ENCODE measurements at regions not wholly inside any gene's neighbourhood (a gene's known extent, or its start where the extent isn't known, plus 50 kb on each side); places are given as distances from the start of the nearest gene placed in this dataset.

DNA sequence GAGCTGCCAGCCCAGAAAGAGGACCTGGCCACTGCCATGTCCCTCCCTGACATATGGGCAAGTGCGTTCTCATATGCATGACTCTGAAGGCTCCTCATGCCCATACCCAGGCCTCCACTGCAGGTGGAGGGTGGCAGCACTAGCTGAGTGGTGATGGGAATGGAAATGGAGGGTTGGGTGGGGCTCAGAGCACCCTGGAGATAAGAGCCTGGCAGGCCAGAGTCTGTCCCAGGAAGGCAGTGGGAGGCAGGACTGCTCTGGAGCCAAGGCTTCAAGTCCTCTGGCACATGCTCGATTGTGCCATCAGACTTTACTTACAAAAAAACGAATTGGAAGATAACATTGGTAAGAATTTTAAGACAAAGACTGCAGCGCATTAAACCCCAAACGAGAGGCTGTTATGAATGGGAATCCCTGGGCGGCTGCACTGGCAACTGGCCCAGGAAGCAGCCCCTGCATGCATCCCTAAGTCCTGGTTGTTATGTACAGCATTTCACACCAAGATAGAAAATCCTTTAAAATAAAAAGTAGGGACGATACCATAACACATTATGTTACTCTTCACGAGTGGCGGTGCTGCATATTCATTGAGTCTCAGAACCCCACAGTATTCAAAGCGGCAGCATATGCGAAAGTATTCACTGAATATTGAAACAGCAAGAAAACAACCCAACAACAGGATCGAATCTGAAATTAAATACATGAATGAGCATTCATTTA is 81.7 kb upstream of the FAM98A start:
- no peak for TF ChIP-seq NFIC (IDR thresholded peaks at IDR 0.05; ENCODE audit: borderline replicate concordance)
- TF ChIP-seq POLR2AphosphoS5 (IDR thresholded peaks at IDR 0.05; ENCODE audit: low read depth, low read length) = no peak
- TF ChIP-seq, protein P1, sequence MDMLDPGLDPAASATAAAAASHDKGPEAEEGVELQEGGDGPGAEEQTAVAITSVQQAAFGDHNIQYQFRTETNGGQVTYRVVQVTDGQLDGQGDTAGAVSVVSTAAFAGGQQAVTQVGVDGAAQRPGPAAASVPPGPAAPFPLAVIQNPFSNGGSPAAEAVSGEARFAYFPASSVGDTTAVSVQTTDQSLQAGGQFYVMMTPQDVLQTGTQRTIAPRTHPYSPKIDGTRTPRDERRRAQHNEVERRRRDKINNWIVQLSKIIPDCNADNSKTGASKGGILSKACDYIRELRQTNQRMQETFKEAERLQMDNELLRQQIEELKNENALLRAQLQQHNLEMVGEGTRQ (IDR thresholded peaks at IDR 0.05; ENCODE audit: borderline replicate concordance, low read depth, low read length) = no peak
- no peak for TF ChIP-seq GATA2 (CRISPR knock-in tag; IDR thresholded peaks at IDR 0.05)
- TF ChIP-seq, protein P2, sequence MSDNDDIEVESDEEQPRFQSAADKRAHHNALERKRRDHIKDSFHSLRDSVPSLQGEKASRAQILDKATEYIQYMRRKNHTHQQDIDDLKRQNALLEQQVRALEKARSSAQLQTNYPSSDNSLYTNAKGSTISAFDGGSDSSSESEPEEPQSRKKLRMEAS (IDR thresholded peaks at IDR 0.05; ENCODE audit: low read depth) = no peak
- TF ChIP-seq, protein P3, sequence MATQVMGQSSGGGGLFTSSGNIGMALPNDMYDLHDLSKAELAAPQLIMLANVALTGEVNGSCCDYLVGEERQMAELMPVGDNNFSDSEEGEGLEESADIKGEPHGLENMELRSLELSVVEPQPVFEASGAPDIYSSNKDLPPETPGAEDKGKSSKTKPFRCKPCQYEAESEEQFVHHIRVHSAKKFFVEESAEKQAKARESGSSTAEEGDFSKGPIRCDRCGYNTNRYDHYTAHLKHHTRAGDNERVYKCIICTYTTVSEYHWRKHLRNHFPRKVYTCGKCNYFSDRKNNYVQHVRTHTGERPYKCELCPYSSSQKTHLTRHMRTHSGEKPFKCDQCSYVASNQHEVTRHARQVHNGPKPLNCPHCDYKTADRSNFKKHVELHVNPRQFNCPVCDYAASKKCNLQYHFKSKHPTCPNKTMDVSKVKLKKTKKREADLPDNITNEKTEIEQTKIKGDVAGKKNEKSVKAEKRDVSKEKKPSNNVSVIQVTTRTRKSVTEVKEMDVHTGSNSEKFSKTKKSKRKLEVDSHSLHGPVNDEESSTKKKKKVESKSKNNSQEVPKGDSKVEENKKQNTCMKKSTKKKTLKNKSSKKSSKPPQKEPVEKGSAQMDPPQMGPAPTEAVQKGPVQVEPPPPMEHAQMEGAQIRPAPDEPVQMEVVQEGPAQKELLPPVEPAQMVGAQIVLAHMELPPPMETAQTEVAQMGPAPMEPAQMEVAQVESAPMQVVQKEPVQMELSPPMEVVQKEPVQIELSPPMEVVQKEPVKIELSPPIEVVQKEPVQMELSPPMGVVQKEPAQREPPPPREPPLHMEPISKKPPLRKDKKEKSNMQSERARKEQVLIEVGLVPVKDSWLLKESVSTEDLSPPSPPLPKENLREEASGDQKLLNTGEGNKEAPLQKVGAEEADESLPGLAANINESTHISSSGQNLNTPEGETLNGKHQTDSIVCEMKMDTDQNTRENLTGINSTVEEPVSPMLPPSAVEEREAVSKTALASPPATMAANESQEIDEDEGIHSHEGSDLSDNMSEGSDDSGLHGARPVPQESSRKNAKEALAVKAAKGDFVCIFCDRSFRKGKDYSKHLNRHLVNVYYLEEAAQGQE (IDR thresholded peaks at IDR 0.05; ENCODE audit: low read depth, low read length) = no peak
- TF ChIP-seq, protein P4, sequence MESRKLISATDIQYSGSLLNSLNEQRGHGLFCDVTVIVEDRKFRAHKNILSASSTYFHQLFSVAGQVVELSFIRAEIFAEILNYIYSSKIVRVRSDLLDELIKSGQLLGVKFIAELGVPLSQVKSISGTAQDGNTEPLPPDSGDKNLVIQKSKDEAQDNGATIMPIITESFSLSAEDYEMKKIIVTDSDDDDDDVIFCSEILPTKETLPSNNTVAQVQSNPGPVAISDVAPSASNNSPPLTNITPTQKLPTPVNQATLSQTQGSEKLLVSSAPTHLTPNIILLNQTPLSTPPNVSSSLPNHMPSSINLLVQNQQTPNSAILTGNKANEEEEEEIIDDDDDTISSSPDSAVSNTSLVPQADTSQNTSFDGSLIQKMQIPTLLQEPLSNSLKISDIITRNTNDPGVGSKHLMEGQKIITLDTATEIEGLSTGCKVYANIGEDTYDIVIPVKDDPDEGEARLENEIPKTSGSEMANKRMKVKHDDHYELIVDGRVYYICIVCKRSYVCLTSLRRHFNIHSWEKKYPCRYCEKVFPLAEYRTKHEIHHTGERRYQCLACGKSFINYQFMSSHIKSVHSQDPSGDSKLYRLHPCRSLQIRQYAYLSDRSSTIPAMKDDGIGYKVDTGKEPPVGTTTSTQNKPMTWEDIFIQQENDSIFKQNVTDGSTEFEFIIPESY (IDR thresholded peaks at IDR 0.05; ENCODE audit: borderline replicate concordance, low read depth) = no peak
- TF ChIP-seq, protein P5, sequence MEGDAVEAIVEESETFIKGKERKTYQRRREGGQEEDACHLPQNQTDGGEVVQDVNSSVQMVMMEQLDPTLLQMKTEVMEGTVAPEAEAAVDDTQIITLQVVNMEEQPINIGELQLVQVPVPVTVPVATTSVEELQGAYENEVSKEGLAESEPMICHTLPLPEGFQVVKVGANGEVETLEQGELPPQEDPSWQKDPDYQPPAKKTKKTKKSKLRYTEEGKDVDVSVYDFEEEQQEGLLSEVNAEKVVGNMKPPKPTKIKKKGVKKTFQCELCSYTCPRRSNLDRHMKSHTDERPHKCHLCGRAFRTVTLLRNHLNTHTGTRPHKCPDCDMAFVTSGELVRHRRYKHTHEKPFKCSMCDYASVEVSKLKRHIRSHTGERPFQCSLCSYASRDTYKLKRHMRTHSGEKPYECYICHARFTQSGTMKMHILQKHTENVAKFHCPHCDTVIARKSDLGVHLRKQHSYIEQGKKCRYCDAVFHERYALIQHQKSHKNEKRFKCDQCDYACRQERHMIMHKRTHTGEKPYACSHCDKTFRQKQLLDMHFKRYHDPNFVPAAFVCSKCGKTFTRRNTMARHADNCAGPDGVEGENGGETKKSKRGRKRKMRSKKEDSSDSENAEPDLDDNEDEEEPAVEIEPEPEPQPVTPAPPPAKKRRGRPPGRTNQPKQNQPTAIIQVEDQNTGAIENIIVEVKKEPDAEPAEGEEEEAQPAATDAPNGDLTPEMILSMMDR (IDR thresholded peaks at IDR 0.05) = no peak

All from SK-N-SH (cell line).